Natural killer cell (primary cell): ENCODE measurements at regions not wholly inside any gene's neighbourhood (a gene's known extent, or its start where the extent isn't known, plus 50 kb on each side); places are given as distances from the start of the nearest gene placed in this dataset.

Experiments used
- ATAC-seq, 3 donors: fragments of 150-1000 bp in 2 of 3; fragments of 200-7000 bp in 1 of 3; cut with Tn5 transposase; 1 replicate in 1 of 3; 2 replicates in 2 of 3; pipeline ENCODE4 v1.10.0; 2021; ENCODE audit warnings: mild to moderate bottlenecking in 2 of 3, moderate library complexity in 2 of 3
- DNase-seq, 2 donors: peaks; one replicate each; pipeline versions ENCODE4 v3.0.0 to v3.0.0-alpha.2; 2013 to 2021; ENCODE audit warnings: mixed read lengths in 1 of 2
- H3K27ac ChIP-seq: one replicate; pipeline ENCODE4 v1.5.1; 2013; ENCODE audit warnings: mild to moderate bottlenecking, low read length
- H3K27me3 ChIP-seq: one replicate; pipeline ENCODE4 v1.6.1; 2013; ENCODE audit warnings: low read length; ENCODE audit not compliant: control insufficient read depth, insufficient read depth
- H3K36me3 ChIP-seq: one replicate; pipeline ENCODE4 v1.6.1; 2013; ENCODE audit warnings: low read length; ENCODE audit not compliant: control insufficient read depth, insufficient read depth
- H3K4me1 ChIP-seq: one replicate; pipeline ENCODE4 v1.6.1; 2013; ENCODE audit warnings: low read length; ENCODE audit not compliant: control insufficient read depth, insufficient read depth
- H3K4me3 ChIP-seq: one replicate; pipeline ENCODE4 v1.5.1; 2013; ENCODE audit warnings: low read length
- H3K9me3 ChIP-seq: one replicate; pipeline ENCODE4 v1.6.1; 2013; ENCODE audit warnings: low read length; ENCODE audit not compliant: control insufficient read depth, insufficient read depth
- H3K27ac Mint-ChIP-seq, 2 donors: one replicate each; pipeline ENCODE4 v1.8.0; 2022; ENCODE audit warnings: mild to moderate bottlenecking in 2 of 2, mixed read lengths in 2 of 2, moderate library complexity in 1 of 2
- H3K27me3 Mint-ChIP-seq, 2 donors: one replicate each; pipeline ENCODE4 v1.8.0; 2022; ENCODE audit warnings: low read depth in 2 of 2, mixed read lengths in 2 of 2
- H3K36me3 Mint-ChIP-seq: one replicate; pipeline ENCODE4 v1.8.0; 2022; ENCODE audit warnings: mixed read lengths
- H3K4me1 Mint-ChIP-seq, 2 donors: one replicate each; pipeline ENCODE4 v1.8.0; 2022; ENCODE audit warnings: mixed read lengths in 2 of 2
- H3K4me3 Mint-ChIP-seq: one replicate; pipeline ENCODE4 v1.8.0; 2022; ENCODE audit warnings: mild to moderate bottlenecking, moderate library complexity, mixed read lengths
- H3K9me3 Mint-ChIP-seq, 2 donors: one replicate each; pipeline ENCODE4 v1.8.0; 2022; ENCODE audit warnings: mixed read lengths in 2 of 2
- WGBS: methylation state at CpG from one replicate; pipeline ENCODE4 v1.1.7; 2013; ENCODE audit warnings: missing lambda C conversion rate; ENCODE audit not compliant: insufficient coverage; 5-methylcytosine and 5-hydroxymethylcytosine counted together
- intact Hi-C: fragments of 100-400 bp; cut with micrococcal nuclease; formaldehyde crosslinking; loops from one replicate; pipeline ENCODE4 v1.14.2; 2022
- TF ChIP-seq, protein P1 (sequence below): fragments of 200-600 bp; IDR thresholded peaks from one replicate; pipeline ENCODE4 v1.8.0; 2022; ENCODE audit warnings: antibody characterized with exemption

DNA sequence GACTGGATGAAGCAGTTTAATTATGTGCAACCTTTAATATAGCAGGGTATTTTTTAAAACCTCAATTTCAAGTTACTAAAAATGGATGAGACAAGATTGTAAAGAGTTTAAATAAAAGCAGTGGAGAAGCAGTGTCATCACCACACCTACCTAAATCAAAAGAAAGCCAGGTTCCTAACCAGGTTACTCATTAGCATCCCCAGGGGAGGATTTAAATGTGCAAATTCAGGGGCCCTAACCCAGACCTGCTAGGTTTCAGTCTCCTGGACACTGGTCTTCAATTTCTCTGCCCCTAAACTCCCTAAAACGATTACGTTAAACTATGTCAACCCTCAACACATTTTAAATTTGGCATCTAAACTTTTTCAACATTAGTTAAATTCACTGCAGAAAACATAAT, 116.9 kb upstream of the KLF3 start:
- 96% methylated on average over 2 of the region's 2 CpGs for WGBS
- TF ChIP-seq, protein P1, sequence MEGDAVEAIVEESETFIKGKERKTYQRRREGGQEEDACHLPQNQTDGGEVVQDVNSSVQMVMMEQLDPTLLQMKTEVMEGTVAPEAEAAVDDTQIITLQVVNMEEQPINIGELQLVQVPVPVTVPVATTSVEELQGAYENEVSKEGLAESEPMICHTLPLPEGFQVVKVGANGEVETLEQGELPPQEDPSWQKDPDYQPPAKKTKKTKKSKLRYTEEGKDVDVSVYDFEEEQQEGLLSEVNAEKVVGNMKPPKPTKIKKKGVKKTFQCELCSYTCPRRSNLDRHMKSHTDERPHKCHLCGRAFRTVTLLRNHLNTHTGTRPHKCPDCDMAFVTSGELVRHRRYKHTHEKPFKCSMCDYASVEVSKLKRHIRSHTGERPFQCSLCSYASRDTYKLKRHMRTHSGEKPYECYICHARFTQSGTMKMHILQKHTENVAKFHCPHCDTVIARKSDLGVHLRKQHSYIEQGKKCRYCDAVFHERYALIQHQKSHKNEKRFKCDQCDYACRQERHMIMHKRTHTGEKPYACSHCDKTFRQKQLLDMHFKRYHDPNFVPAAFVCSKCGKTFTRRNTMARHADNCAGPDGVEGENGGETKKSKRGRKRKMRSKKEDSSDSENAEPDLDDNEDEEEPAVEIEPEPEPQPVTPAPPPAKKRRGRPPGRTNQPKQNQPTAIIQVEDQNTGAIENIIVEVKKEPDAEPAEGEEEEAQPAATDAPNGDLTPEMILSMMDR: no peak
- no peaks in the 10 kb centered on the region for H3K36me3 Mint-ChIP-seq
- no peaks in the 10 kb centered on the region for H3K9me3 ChIP-seq
- H3K27ac ChIP-seq: no peak overlapping the region
- no peak overlapping the region for H3K4me3 ChIP-seq
- peaks cover 0 to 2% of the 10 kb centered on the region in 2 donors for H3K27me3 Mint-ChIP-seq
- H3K9me3 Mint-ChIP-seq: no peaks in the 10 kb centered on the region
- H3K4me1 ChIP-seq: no peaks in the 10 kb centered on the region
- no peak for DNase-seq
- H3K36me3 ChIP-seq: no peaks in the 10 kb centered on the region
- intact Hi-C loops: no loop called here
- no peak overlapping the region for H3K27ac Mint-ChIP-seq
- H3K4me1 Mint-ChIP-seq: no peaks in the 10 kb centered on the region
- no peak for ATAC-seq
- H3K27me3 ChIP-seq: no peaks in the 10 kb centered on the region
- H3K4me3 Mint-ChIP-seq: no peak overlapping the region

DNA sequence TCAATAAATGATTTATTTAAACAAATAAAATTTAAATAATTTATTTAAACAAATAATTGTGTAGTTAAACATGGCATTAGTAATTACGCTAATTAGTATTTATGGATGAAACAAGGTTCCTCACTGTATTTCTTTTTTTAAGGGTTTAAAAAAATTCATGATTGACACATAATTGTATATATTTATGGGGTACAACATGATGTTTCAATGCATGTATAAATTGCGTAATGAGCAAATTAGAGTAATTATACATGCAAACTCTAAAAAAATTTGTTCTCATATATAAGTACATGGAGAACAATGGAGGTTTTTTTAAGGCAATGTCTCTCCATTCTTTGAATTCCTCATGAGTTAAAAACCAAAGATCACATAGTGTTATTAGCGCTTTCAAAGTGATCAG, 115.7 kb upstream of the KLF3 start:
- Mint-ChIP-seq H3K4me1 (no peaks in the 10 kb centered on the region), H3K36me3 (no peaks in the 10 kb centered on the region), H3K27ac (no peak overlapping the region), H3K4me3 (no peak overlapping the region), H3K9me3 (no peaks in the 10 kb centered on the region), H3K27me3 (peaks cover 0 to 2% of the 10 kb centered on the region in 2 donors)
- ATAC-seq (no peak), DNase-seq (no peak)
- no peaks in the 10 kb centered on the region for H3K36me3 ChIP-seq
- no peaks in the 10 kb centered on the region for H3K9me3 ChIP-seq
- intact Hi-C loops: no loop called here
- TF ChIP-seq, protein P1: no peak
- no CpG with 5 or more reads among the region's 3 CpGs for WGBS
- no peaks in the 10 kb centered on the region for H3K4me1 ChIP-seq
- H3K27ac ChIP-seq: no peak overlapping the region
- no peaks in the 10 kb centered on the region for H3K27me3 ChIP-seq
- no peak overlapping the region for H3K4me3 ChIP-seq

DNA sequence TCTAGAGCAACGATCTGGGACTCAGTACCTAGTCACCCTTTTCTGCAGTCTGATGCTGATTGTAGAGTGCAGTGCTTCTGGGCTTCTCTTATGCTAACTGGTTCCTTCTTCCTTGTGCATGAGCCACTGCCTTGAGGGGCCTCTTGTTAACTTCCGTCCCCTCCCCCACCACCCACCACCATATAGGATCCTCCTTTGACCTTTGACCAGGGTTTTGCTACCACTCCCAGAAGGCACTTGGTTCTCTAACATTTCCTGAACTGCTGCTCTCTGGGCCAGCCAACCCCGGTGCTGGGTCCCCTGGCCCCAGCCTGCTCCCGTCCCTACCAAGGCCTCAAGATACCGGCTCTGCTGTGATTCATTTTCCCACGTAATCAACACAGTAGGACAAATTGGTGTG, 104.6 kb upstream of the KLF3 start:
- no peaks in the 10 kb centered on the region for H3K9me3 Mint-ChIP-seq
- Histone ChIP-seq H3K36me3 (no peaks in the 10 kb centered on the region), H3K27ac (no peak overlapping the region), H3K4me1 (no peaks in the 10 kb centered on the region), H3K9me3 (no peaks in the 10 kb centered on the region), H3K4me3 (no peak overlapping the region), H3K27me3 (no peaks in the 10 kb centered on the region)
- no peaks in the 10 kb centered on the region for H3K27me3 Mint-ChIP-seq
- 92% methylated on average over 6 of the region's 6 CpGs for WGBS
- no peak overlapping the region for H3K27ac Mint-ChIP-seq
- DNase-seq (no peak), ATAC-seq (no peak)
- no peaks in the 10 kb centered on the region for H3K36me3 Mint-ChIP-seq
- intact Hi-C loops: no loop called here
- peaks cover 0 to 13% of the 10 kb centered on the region in 2 donors for H3K4me1 Mint-ChIP-seq
- TF ChIP-seq, protein P1: no peak
- H3K4me3 Mint-ChIP-seq: no peak overlapping the region

DNA sequence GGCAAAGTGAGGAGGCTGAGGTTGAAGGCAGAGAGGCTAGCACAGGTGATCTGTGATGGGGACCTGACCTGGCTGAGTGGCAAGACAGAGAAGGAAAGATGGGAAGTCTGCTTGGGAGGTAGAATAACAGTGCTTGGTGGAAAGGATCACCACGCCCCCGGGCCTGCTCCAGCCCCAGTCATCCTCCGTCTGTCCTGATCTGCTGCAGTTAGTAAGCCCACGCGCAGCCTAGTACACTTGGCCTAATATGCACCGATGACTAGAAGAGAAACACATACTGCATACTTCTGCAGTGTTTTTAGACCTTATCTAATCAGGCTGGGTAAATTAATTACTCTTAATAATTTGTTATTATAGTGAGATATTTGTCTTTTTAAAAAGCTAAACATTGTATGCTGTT, 103.7 kb upstream of the KLF3 start:
- ATAC-seq: no peak
- no peaks in the 10 kb centered on the region for H3K9me3 Mint-ChIP-seq

More for the DNA sequence above, 103.7 kb upstream of the KLF3 start:
- WGBS: 98% methylated on average over 6 of the region's 6 CpGs
- Histone ChIP-seq H3K36me3 (no peaks in the 10 kb centered on the region), H3K27ac (no peak overlapping the region), H3K4me3 (no peak overlapping the region), H3K9me3 (no peaks in the 10 kb centered on the region), H3K4me1 (no peaks in the 10 kb centered on the region), H3K27me3 (no peaks in the 10 kb centered on the region)
- TF ChIP-seq, protein P1: no peak
- no peak for DNase-seq
- intact Hi-C loops: no loop called here
- H3K27ac Mint-ChIP-seq: no peak overlapping the region
- no peaks in the 10 kb centered on the region for H3K27me3 Mint-ChIP-seq
- H3K4me1 Mint-ChIP-seq: peaks cover 0 to 13% of the 10 kb centered on the region in 2 donors
- H3K36me3 Mint-ChIP-seq: no peaks in the 10 kb centered on the region
- H3K4me3 Mint-ChIP-seq: no peak overlapping the region
